BE2C (cell line): ENCODE measurements at regions not wholly inside any gene's neighbourhood (a gene's known extent, or its start where the extent isn't known, plus 50 kb on each side); places are given as distances from the start of the nearest gene placed in this dataset.
"Not testable (repeated sequence)": the region's sequence is repeated elsewhere in the genome, so short reads cannot be mapped to it uniquely, and the experiment has no call there.

ENCODE experiments used
- DNase-seq: peaks from one replicate; pipeline ENCODE4 v3.0.0-alpha.2; 2020
- H3K27me3 ChIP-seq: fragments of 250-450 bp; sonication (Bioruptor Pico); 2 replicates; pipeline ENCODE4 v1.5.1; 2020; ENCODE audit warnings: mild to moderate bottlenecking
- H3K36me3 ChIP-seq: fragments of 250-450 bp; sonication (Bioruptor Pico); 2 replicates; pipeline ENCODE4 v1.5.1; 2020; ENCODE audit warnings: mild to moderate bottlenecking
- H3K4me1 ChIP-seq: fragments of 250-450 bp; sonication (Bioruptor Pico); 2 replicates; pipeline ENCODE4 v1.5.1; 2020
- H3K4me3 ChIP-seq: 2 replicates; pipeline ENCODE4 v1.5.1; 2011; ENCODE audit warnings: low read depth, low read length
- H3K9me3 ChIP-seq: fragments of 250-450 bp; sonication (Bioruptor Pico); 2 replicates; pipeline ENCODE4 v1.5.1; 2020
- TF ChIP-seq, protein P1 (sequence below): IDR thresholded peaks from 2 replicates; pipeline ENCODE4 v1.5.1; 2012; ENCODE audit warnings: mild to moderate bottlenecking, low read depth, low read length

DNA sequence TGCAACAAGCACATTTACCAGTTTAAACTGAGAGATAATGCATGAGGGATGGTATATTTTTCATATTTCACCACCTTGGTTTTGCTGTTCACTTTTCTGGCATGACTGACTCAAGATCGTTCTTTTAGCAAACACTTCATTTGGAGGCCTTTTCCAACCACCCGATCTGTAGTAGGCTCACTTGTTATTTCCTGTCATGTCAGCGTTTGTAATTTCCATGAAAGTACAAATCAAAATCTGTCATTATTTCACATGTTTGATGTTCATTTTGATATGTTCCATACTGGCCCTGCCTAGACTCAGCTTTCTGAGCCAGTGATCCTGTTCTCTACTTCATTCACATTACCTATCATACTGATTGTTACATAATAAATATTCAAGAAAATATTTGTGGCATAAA, 1888.3 kb upstream of the PCDH7 start:
- H3K4me3 ChIP-seq, result no peak overlapping the region
- no peaks in the 10 kb centered on the region for H3K9me3 ChIP-seq
- H3K27me3 ChIP-seq, result no peaks in the 10 kb centered on the region
- no peak for DNase-seq
- TF ChIP-seq, protein P1, sequence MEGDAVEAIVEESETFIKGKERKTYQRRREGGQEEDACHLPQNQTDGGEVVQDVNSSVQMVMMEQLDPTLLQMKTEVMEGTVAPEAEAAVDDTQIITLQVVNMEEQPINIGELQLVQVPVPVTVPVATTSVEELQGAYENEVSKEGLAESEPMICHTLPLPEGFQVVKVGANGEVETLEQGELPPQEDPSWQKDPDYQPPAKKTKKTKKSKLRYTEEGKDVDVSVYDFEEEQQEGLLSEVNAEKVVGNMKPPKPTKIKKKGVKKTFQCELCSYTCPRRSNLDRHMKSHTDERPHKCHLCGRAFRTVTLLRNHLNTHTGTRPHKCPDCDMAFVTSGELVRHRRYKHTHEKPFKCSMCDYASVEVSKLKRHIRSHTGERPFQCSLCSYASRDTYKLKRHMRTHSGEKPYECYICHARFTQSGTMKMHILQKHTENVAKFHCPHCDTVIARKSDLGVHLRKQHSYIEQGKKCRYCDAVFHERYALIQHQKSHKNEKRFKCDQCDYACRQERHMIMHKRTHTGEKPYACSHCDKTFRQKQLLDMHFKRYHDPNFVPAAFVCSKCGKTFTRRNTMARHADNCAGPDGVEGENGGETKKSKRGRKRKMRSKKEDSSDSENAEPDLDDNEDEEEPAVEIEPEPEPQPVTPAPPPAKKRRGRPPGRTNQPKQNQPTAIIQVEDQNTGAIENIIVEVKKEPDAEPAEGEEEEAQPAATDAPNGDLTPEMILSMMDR, result no peak
- no peaks in the 10 kb centered on the region for H3K4me1 ChIP-seq
- no peaks in the 10 kb centered on the region for H3K36me3 ChIP-seq

DNA sequence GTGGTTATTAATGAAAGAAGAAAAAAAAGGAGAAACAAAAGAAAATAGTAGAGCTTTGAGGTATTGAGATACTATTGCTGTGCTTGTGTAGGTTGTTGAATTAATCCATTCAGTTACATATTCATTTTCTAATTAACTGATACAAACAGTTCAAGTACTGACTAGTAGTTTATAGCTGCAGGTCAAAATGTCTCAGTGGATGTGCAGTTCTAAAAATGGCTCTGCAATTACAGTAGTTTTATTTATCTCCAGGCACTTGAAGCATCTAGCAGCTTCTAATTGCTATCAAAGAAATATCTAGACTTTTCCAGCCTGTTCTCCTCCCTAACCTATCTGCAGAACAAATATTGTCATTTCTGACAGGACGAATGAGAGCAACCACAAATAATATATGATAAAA, 1887.7 kb upstream of the PCDH7 start:
- H3K36me3 ChIP-seq, result no peaks in the 10 kb centered on the region
- no peak for DNase-seq

DNA sequence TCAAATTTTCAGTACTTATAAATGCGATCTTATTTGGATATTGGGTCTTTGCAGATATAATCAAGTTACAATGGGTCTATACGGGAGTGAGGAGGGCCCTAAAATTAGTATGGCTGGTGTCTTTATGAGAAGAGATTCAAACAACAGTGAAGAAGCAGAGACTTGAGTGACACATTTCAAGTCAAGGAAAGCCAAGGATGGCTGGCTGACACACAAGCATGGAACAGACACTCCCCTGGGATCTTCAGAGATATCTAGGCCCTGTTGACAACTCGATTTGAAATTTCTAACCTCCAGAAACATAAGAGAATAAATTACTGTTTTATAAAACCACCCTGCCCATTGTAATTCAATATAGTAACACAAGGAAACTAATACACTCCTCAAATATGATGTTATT, 1886.0 kb upstream of the PCDH7 start:
- H3K36me3 ChIP-seq, result no peaks in the 10 kb centered on the region
- H3K9me3 ChIP-seq, result no peaks in the 10 kb centered on the region
- H3K4me1 ChIP-seq, result no peaks in the 10 kb centered on the region
- TF ChIP-seq, protein P1, result no peak
- H3K27me3 ChIP-seq, result no peaks in the 10 kb centered on the region
- no peak for DNase-seq
- H3K4me3 ChIP-seq, result no peak overlapping the region

More for the DNA sequence above, 1887.7 kb upstream of the PCDH7 start:
- no peaks in the 10 kb centered on the region for H3K4me1 ChIP-seq
- H3K4me3 ChIP-seq, result no peak overlapping the region
- no peaks in the 10 kb centered on the region for H3K9me3 ChIP-seq
- TF ChIP-seq, protein P1, result no peak
- H3K27me3 ChIP-seq, result no peaks in the 10 kb centered on the region

DNA sequence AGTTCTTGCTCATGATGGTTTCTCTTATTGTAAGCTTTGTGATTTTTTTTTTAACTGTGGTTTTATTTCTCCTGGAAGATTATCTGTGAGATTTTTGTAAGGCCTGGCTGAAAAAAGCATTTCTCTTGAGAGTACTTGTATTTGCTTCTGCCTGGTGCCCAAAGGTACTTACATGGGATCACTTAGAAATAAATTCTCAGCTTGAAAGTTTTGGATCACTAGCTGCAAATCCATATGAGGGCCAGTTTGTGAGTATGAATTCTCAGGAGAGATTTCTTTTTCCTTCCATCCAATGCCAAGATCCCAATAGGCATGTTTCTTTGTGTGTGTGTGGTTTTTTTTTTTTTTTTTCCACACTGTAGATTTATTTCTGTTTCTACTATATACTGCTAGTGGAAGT, 1884.7 kb upstream of the PCDH7 start:
- H3K36me3 ChIP-seq, result no peaks in the 10 kb centered on the region
- DNase-seq, result no peak
- no peaks in the 10 kb centered on the region for H3K4me1 ChIP-seq
- H3K9me3 ChIP-seq, result no peaks in the 10 kb centered on the region
- H3K4me3 ChIP-seq, result no peak overlapping the region
- TF ChIP-seq, protein P1, result no peak
- no peaks in the 10 kb centered on the region for H3K27me3 ChIP-seq

DNA sequence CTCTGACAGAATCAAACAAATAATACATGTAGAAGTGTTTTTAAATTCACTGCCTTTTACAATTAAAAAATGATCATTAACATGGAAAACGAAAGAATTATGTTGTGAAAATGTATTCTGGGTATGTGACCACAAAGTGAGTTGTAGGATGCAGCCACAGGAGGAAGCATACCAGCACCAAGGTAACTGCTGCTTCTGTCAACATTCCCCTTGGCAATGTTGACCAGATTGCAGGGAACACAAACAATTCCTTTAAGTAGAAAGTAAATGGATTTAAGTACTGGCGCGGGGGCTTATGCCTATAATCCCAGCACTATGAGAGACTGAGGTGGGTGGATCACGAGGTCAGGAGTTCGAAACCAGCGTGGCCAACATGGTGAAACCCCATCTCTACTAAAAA, 1877.9 kb upstream of the PCDH7 start:
- TF ChIP-seq, protein P1, result no peak
- no peaks in the 10 kb centered on the region for H3K4me1 ChIP-seq
- no peaks in the 10 kb centered on the region for H3K36me3 ChIP-seq
- no peaks in the 10 kb centered on the region for H3K27me3 ChIP-seq
- no peak for DNase-seq
- H3K9me3 ChIP-seq, result no peaks in the 10 kb centered on the region
- H3K4me3 ChIP-seq, result no peak overlapping the region

DNA sequence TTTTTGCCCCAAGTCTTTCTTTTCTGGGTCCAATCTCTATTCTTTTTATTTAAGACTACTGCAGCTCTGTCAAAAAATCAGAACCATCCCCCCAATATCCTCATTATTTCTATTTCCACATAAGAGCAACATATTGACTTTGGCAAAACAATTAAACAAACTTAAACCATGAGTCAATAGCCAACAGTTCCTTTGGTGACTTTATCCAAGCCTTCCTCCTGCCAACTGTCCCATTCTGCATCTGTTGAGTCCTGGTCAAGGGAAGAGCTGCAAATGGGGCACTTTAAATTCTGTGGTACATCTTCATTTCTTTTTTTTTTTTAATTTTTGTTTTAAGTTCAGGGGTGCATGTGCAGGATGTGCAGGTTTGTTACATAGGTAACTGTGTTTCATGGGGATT, 1875.0 kb upstream of the PCDH7 start:
- Histone ChIP-seq H3K4me3 (no peak overlapping the region), H3K4me1 (no peaks in the 10 kb centered on the region), H3K36me3 (no peaks in the 10 kb centered on the region), H3K9me3 (no peaks in the 10 kb centered on the region), H3K27me3 (no peaks in the 10 kb centered on the region)
- TF ChIP-seq, protein P1, result no peak
- DNase-seq, result no peak

DNA sequence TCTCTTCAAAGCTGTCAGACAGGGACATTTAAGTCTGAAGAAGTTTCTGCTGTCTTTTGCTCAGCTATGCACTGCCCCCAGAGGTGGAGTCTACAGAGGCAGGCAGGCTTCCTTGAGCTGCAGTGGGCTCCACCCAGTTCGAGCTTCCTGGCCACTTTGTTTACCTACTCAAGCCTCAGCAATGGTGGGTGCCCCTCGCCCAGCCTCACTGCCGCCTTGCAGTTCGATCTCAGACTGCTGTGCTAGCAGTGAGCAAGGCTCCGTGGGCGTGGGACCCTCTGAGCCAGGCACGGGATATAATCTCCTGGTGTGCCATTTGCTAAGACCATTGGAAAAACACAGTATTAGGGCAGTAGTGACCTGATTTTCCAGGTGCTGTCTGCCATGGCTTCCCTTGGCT, 1863.1 kb upstream of the PCDH7 start:
- H3K27me3 ChIP-seq, result not testable (repeated sequence)

More for the DNA sequence above, 1863.1 kb upstream of the PCDH7 start:
- not testable (repeated sequence) for DNase-seq, H3K4me3 ChIP-seq, H3K9me3 ChIP-seq, H3K36me3 ChIP-seq, H3K4me1 ChIP-seq
